ENCODE measurements at regions not wholly inside any gene's neighbourhood (a gene's known extent, or its start where the extent isn't known, plus 50 kb on each side); places are given as distances from the start of the nearest gene placed in this dataset.
"Not testable (repeated sequence)": the region's sequence is repeated elsewhere in the genome, so short reads cannot be mapped to it uniquely, and the experiment has no call there.

DNA sequence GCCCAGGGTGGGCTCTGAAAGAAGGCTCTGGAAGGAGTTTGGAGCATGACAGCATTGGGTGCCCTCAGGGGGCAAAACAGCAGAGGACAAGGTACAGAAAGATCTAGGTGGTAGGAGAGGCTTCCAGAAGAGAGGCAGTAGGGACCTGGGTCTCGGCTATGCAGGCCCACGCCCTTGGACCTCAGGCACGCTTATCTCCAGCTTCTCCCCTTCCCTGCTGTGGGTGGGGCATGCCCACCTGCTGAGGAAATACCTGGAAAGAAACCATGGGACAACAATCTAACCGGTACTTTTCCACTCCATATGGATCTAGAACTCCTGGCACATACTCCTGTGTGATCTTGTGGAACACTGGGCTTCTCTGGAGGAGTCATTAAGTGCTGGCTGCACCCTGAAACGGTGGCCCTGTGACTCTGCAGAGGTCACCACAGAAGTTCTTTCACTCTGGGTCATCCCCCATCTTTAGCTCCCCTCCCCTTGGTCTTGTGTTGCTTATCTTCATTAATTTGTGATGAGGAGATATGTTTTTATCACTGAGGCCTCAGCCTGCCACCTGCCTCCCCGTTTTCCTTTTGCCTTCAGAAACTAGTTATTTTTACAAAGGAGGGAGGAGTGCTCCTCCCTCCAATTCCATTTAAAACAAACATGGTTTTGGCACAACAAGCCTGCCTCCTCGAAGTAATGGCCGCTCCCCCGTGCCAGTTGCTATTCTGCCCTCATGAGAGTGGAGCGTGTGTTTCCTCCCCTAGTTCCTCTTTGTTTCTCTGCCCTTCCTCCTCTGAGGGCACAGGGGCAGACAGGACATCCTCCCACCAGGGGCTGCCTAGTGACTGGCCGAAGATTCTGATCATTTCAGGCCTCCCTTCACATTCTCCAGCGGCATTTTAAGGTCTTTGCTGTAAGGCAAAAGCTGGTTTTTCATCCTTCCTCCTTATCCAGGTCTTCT lies 78.0 kb upstream of the ATP5PO start:
- DNase-seq: no peak

GRCh38 chr21:33992412-33992811 lies 76.8 kb upstream of the ATP5PO start:
- DNase-seq: not testable (repeated sequence)

DNA sequence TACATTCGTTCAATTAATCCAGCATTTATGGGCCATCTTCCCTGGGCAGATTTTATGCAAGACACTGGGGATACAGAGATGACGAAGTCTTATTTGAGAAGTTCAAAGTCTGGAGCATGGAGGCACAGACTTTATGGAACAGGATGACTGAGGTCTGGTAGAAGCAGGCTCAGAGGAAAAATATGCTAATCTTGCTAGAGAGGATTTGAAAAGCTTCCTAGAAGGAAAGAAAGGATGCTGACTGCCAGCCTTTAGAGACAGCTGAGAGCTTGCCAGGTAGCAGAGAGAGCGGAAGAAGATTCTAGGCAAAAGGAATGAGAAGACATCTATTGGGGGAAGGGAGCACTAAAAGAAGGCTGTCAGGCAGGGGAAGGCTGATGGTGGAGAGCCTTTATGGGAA lies 75.5 kb upstream of the ATP5PO start:
- no peak for DNase-seq

DNA sequence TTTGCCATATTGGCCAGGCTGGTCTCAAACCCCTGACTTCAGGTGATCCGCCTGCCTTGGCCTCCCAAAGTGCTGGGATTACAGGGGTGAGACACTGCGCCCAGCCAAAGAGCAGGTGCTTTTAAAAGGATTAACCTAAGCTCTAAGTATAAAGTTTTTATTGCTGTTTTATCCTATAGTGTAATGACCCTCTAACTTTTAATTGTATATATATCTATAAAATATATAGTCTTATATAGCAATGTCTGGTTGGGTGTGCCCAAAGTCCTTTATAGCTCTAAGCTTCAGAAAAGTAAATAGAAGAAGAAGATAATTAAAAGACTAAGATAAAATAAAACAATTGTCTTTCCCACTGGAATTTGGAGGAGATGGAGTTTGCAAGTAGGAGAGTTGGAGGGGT lies 73.8 kb upstream of the ATP5PO start:
- DNase-seq: no peak

DNA sequence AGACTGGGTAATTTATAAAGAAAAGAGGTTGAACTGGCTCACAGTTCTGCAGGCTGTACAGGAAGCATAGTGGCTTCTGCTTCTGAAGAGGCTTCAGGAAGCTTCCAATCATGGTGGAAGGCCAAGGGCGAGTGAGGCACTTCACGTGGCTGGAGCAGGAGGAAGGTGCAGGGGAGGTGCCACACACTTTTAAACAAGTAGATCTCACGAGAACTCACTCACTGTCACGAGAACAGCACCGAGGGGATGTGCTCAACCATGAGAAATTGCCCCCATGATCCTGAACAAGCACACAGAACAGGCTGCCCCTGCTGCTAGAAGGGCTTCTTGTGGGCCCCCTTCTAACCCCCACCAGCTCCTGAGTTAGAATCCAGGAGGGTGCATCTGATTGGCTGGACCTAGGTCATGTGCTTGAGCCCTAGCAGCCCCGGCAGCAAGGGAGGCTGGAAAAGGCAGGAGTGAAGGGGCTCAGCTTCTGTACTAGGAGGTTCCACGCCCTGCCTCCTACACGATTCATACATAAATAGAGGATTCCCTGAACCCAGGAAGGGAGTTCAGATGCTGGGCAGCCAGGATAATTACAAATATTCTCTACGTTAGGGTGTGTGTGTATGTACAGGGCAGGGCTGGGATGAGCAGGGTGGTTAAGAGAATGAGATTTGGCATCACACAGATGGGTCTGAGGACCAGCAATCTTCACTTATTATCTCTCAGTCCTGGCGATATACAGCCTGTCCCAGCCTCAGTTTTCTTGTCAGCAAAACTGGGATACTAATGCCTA lies 72.8 kb upstream of the ATP5PO start:
- no peak for DNase-seq

DNA sequence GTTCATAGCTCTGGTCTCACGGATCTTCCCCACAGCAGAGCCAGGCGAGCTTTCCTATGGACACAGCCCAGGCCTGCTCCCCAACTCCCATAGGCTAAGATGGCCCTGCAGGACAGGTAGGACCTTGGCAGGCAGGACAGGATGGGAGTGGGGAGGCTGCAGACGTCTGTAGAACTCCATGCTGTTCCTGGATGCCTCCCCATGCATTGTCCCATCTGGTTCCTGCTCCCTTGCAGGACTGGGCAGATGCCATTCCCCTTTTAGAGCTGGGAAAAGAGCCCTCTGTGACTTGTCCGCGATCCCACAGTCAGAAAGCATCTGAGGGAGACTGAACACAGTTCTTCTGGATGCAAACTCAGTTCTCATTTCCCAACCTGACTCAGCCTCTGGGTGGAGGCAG lies 71.9 kb upstream of the ATP5PO start:
- DNase-seq: no peak

- no peak for DNase-seq
These were observed 69.8 kb upstream of the ATP5PO start for GRCh38 chr21:33985117-33986050.

DNA sequence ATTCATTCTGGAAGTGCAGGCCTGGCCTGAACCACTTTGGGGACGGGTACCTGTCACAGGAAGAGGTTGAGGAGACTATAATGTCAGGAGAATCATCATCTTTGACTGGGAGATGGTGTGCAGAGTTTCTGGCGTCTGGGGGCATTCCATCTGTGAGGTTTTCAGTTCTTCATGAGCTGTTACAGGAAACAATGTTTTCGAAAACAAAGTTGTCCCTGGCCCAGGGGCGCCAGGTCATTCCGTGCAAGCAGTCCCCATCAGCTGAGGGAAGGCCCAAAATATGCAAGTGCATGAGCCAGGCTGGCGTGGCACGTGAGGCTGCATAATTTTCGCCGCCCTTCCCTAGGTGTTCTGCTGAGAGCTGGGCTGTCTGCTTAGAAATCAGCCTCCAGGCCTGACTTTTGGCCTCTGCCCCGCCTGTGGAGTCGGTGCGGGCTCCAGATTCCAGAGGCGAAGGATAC lies 68.4 kb upstream of the ATP5PO start:
- DNase-seq: no peak

DNA sequence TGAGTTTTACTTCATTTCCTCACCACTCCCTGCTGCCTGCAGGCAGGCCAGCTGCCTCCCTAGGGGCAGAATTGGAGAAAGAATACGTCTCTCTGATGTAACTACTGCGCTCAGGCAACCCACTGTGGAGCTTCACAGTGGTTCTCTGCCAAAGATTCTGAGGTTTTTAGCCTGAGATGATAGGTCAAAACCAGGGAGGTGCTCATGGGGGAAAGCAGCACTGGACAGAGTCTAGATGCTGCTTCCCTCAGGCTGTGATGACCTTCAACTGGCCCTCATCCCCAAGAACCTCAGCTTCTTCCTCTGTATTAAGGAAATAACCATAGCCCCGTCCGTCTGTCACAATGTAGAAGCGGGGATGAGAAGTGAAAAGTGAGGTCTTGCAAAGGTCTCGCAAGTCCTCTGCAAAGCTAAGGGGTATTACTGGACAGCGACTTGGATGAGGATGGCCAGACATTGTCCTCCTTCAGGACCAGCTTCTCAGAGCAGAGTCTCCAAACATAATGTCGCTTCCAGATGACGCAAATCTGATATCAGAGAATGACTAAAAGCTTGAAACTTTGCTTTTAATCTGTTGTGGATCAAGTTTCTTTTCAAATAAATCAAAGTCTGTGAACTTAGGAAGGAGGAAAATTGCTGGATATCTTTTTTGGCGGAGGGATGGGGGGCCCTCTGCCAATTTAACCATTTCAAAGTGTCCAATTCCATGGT lies 65.9 kb upstream of the ATP5PO start:
- no peak for DNase-seq

- DNase-seq: no peak
These were observed 64.8 kb upstream of the ATP5PO start for GRCh38 chr21:33980276-33980916.

DNA sequence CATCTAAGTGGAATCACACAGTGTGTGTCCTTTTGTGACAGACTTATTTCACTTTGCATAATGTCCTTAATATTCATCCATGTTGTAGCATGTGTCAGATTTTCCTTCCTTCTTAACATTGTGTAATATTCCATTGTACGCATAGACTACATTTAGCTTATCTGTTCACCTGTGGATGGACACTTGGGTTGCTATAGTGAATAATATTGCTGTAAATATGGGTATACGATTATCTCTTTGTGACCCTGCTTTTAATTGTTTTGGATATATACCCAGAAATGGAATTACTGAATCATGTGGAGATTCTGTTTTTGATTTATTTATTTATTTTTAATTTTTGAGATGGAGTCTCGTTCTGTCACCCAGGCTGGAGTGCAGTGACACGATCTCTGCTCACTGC lies 63.0 kb upstream of the ATP5PO start:
- no peak for DNase-seq

- DNase-seq: no peak
These were observed 62.2 kb upstream of the ATP5PO start for GRCh38 chr21:33977721-33978369.

DNA sequence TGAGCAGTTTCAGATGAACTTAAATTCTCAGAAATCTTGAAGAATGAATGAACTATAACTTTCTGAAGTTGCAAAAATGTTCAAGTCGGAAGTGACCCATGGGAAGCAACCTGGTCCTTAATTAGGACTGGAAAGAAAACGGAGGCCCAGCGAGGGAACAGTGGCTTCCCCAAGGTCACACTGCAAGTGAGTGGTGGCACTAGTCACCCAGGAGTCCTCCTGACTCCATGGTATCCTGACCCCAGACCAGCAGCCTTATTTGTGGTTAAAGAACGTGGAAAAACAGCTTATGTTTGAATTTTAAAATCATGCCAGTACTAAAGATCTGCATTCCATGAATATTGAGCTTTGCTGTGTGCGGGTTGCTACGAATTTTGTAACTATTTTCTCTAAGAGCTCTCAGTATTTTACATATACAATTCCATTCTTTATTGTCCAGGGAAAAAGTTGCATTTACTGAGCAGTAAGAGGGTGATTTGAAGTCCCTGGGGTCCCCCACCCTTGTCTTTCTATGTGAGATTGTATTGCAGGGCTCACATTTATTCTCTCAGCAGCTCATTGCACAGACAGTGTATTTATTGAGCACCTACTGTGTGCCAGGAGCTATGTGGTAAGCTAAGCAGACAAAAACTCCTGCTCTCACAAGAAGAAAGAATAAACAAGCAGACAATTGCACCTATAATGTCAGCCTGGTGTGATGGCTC lies 61.6 kb upstream of the ATP5PO start:
- DNase-seq: no peak

DNA sequence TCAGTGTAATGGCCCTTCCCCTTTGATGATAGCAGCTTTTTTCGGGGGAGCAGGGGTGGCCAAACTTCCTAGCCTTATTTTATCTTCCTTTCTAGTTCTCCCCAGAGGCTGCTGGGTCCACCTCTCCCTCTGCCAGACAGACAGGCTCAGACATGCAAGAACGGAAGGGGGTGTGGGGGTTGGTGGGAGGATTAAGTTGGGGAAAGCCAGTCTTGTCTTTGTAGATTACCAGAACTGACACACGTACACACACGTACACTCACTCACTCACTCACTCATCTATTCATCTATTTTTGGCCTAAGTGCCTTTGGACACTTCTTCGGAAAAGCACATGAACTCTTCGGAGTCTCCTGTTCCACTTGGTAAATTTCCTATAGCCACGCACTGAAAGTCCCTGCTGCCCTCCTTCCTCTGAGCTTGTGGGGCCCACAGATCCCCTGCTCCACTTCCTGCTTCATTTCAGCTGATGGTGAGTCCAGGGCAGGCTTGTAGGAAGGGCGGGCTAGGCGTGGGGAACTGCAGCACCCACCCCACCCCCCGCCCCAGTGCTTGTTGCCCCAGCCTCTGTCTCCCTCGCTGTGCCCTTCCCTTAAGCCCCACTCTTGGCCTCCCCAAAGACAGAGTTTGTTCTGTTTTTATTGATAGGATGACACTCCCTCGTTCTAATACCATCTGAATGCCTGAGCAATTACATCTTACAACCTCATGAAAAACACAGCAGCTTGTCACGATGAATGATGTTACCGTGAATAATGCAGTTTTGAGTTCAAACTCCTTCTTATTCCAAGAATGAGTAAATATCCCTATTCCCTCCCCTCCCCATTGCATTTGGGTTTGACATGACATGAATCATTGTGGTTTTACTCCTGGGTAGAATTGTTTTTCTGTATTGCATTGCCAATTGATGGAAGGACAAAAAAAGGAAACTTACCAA lies 60.7 kb upstream of the ATP5PO start:
- no peak for DNase-seq

DNA sequence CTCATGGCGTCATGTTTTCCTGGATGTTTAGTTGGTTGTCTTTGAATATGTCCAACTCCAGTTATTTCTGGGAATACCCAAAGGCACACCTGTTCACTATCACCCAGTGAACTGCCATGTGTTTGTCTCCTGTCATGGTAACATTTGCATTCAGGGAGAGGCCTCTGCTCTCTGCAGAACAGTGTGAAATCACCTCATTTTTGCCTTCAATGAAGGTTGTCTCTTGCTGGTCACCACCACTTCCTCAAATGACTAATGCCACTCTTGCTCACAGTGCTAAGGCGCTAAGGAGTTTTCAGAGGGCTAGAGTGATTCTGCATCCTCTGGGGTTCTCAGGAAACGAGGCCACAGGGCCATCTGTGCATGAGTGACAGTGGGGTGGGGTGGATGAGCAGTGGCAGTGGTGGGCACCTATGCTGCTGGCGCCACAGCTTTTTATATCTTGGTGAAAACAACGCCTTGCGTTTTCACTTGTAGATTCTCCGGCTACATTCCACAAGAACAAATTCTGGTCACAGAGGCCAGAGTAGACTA lies 60.0 kb upstream of the ATP5PO start:
- no peak for DNase-seq

DNA sequence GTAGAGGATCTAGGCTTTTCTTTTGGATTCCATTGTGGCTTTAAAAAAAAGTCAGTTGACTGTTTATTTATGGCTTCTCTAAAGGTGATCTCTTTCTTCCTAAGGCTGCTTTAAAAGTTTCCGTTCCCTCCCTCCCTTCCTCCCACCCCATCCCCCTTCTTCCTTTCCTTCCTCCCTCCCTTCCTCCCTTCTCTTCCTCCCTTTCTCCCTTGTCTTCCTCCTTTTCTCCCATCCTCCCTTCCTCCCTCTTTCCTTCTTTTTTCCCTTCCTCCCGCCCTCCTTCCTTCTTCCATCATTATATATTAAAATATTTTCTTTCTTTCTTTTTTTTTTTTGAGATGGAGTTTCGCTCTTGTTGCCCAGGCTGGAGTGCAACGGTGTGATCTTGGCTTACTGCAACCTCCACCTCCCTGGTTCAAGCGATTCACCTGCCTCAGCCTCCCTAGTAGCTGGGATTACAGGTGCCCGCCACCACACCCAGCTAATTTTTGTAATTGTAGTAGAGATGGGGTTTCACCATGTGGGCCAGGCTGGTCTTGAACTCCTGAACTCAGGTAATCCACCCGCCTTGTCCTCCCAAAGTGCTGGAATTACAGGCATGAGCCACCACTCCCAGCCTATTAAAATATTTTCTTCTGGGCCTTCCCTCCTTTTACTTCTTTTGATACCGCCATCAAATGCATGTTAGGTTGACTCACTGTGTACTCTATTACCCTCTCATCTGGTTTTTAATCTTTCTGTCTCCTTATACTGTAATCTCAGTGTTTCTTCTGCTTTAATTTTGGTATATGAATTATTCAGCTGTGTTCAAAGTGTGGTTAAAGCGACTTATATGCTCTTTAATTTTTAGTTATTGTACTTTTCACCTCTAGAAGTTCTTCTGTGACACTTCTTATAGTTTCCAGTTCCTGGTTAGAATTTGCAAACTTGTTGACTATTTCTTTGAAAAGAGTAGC lies 59.2 kb upstream of the ATP5PO start:
- DNase-seq: no peak

DNA sequence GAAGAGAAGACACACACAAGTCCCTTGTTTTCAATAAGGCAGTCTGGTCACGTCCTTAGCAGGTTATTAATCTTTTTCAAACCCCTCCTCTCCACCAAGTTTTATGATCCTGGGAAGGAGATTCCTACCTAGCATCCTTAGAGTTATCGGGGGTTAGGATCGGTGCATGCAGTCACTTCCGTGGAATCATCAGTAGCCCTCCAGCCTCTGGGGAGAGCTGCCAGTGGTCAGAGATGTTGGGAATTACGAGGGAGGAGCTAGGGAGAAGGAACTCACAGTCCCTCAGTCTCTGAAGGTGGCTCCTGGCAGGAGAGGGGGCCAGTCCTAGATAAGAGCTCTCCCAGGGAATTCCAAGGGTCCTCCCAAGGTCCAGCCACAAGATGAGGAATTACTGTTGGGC lies 57.7 kb upstream of the ATP5PO start:
- DNase-seq: no peak

GRCh38 chr21:33972539-33972938 lies 56.9 kb upstream of the ATP5PO start:
- no peak for DNase-seq
